ENCODE measurements at regions not wholly inside any gene's neighbourhood (a gene's known extent, or its start where the extent isn't known, plus 50 kb on each side); places are given as distances from the start of the nearest gene placed in this dataset.

DNA sequence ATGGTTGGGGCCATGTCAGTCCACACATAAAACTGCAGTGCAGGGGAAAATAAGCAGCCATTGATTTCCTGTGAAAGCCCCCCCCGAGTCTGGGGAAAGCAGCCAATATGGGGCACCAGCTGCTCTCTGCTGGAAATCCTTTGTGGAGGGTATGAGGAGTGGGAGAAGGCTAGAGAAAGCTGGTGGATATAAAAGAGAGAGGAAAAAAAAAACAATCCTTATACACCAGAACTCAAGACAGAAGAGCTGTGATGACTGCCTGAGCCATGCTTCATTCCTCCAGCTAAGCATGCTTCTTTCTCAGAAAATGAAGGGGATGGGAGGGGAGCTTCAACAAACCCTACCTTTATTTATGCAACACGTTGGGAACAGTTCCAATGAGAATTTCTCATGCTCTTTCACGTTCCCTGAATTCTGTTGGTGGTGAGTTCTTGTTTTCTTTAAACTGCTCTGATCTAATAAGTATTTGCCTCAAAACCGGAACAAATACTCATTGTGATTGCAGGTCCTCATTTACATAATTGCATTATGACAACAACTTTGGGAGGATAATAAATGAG lies 688.0 kb upstream of the SEMA6A start:
- H3K4me1 Mint-ChIP-seq (ENCODE audit: insufficient read depth, unreplicated experiment) = peaks cover 22% of the 10 kb centered on the region
- CTCF ChIA-PET = interaction anchor here (0.6 to 1.5 kb wide), 3 partner anchors 21 to 1700 kb away, joined by 3 to 4 read pairs (median 3); no protein-coding TSS in a partner anchor
- intact Hi-C loops (cut with micrococcal nuclease) = no loop called here

DNA sequence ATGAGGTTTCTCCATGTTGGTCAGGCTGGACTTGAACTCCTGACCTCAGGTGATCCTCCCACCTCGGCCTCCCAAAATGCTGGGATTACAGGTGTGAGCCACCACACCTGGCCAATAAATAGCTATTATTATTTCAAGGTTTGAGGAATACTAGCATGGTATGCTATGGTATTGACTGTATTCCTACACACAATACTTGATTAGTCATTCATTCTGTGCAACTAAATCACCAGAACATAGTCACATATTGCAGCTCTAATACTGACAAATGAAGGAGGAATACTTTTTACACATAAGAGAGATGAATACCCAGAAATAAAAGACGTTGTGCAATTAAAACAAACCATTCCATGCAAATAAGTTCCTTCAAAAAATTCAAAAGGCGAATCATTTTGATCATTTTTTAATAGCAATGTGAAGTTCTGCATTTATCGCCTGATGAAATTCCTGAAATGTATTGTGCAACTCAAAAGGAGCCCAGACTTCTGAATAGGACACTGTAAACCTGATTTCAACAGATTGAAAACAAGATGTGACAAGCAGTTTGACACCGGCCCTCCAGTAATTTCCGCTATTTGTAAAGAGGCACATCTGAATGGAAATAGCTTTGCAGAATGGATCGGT lies 687.4 kb upstream of the SEMA6A start:
- intact Hi-C loops (cut with micrococcal nuclease) = no loop called here
- TF ChIP-seq, protein P1, sequence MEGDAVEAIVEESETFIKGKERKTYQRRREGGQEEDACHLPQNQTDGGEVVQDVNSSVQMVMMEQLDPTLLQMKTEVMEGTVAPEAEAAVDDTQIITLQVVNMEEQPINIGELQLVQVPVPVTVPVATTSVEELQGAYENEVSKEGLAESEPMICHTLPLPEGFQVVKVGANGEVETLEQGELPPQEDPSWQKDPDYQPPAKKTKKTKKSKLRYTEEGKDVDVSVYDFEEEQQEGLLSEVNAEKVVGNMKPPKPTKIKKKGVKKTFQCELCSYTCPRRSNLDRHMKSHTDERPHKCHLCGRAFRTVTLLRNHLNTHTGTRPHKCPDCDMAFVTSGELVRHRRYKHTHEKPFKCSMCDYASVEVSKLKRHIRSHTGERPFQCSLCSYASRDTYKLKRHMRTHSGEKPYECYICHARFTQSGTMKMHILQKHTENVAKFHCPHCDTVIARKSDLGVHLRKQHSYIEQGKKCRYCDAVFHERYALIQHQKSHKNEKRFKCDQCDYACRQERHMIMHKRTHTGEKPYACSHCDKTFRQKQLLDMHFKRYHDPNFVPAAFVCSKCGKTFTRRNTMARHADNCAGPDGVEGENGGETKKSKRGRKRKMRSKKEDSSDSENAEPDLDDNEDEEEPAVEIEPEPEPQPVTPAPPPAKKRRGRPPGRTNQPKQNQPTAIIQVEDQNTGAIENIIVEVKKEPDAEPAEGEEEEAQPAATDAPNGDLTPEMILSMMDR (IDR thresholded peaks at IDR 0.05; ENCODE audit: unreplicated experiment) = no peak
- no TSS peak for BruUV-seq (replicated peaks)
- Mint-ChIP-seq H3K9me3 (ENCODE audit: unreplicated experiment) (no peaks in the 10 kb centered on the region), H3K27me3 (ENCODE audit: insufficient read depth, unreplicated experiment) (no peaks in the 10 kb centered on the region), H3K4me3 (ENCODE audit: unreplicated experiment) (peak overlapping the region; percentile 50), H3K36me3 (ENCODE audit: insufficient read depth, unreplicated experiment) (no peaks in the 10 kb centered on the region), H3K4me1 (ENCODE audit: insufficient read depth, unreplicated experiment) (peaks cover 22% of the 10 kb centered on the region), H3K27ac (ENCODE audit: low read depth, unreplicated experiment) (peak overlapping the region; percentile 16)
- peak; percentile 84 for DNase-seq (ENCODE audit: unreplicated experiment)
- ChIA-PET CTCF (interaction anchor here (1.5 kb wide), 1 partner anchor 73 kb away, joined by 4 read pairs; no protein-coding TSS in a partner anchor), POLR2A (interaction anchor here (0.9 to 1.6 kb wide), 2 partner anchors 9 to 687 kb away, joined by 3 to 7 read pairs; partner anchors contain the start of gene SEMA6A)

More for the DNA sequence above, 688.0 kb upstream of the SEMA6A start:
- peak; percentile 76 for DNase-seq (ENCODE audit: unreplicated experiment)
- peak overlapping the region; percentile 16 for H3K27ac Mint-ChIP-seq (ENCODE audit: low read depth, unreplicated experiment)
- no peaks in the 10 kb centered on the region for H3K9me3 Mint-ChIP-seq (ENCODE audit: unreplicated experiment)
- H3K4me3 Mint-ChIP-seq (ENCODE audit: unreplicated experiment) = peak overlapping the region; percentile 50
- H3K27me3 Mint-ChIP-seq (ENCODE audit: insufficient read depth, unreplicated experiment) = no peaks in the 10 kb centered on the region
- no TSS peak for BruUV-seq (replicated peaks)
- H3K36me3 Mint-ChIP-seq (ENCODE audit: insufficient read depth, unreplicated experiment) = no peaks in the 10 kb centered on the region
- POLR2A ChIA-PET = interaction anchor here (1.6 kb wide), 1 partner anchor 688 kb away, joined by 7 read pairs; the partner anchor contains the start of gene SEMA6A
- TF ChIP-seq, protein P1 (IDR thresholded peaks at IDR 0.05; ENCODE audit: unreplicated experiment) = no peak

DNA sequence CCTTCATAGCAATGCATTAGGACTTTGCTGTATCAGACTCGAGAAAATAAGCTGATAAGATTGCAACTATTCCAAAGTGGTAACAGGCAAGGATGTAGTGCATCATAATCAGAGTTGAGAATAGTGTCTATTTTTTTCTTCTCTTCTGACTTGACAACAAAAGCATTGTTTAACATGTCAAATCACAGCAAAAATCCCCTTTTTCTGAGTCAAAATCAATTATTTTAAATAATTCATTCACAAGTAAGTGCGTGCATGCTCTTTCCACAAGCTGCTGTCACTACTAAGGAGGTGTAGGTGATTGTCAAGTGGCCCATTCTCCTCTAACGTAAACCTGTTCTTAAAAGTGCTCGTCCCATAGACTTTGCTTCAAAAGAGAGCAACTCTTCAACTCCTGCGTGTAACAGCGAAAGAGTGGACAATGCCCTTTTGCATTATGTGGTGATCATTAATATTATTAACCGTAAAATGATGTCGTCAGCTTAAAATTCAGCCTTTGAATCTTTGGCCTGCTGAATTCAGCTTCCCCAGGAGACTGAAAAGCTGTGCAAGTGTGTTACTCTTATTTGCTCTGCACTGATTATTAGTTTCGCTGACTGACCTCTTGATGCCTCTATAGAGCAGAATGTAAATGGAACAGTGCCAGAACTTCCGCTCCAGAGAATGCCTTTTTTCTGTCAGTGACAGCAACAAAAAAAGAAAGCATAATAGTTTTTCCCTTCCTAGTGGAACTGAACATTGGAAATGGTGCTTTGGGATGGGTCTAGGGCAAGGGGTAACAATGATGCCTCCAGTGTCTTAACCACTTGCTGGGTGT lies 680.8 kb upstream of the SEMA6A start:
- ChIA-PET POLR2A (interaction anchor here (1.5 kb wide), 1 partner anchor 9 kb away, joined by 4 read pairs; no protein-coding TSS in a partner anchor), CTCF (no interaction called here)
- no peak overlapping the region for H3K27ac Mint-ChIP-seq (ENCODE audit: low read depth, unreplicated experiment)
- no peaks in the 10 kb centered on the region for H3K36me3 Mint-ChIP-seq (ENCODE audit: insufficient read depth, unreplicated experiment)
- no peaks in the 10 kb centered on the region for H3K27me3 Mint-ChIP-seq (ENCODE audit: insufficient read depth, unreplicated experiment)
- intact Hi-C loops (cut with micrococcal nuclease) = no loop called here
- H3K4me3 Mint-ChIP-seq (ENCODE audit: unreplicated experiment) = no peak overlapping the region
- BruUV-seq (replicated peaks) = no TSS peak
- DNase-seq (ENCODE audit: unreplicated experiment) = no peak
- no peaks in the 10 kb centered on the region for H3K9me3 Mint-ChIP-seq (ENCODE audit: unreplicated experiment)
- TF ChIP-seq, protein P1 (IDR thresholded peaks at IDR 0.05; ENCODE audit: unreplicated experiment) = no peak
- H3K4me1 Mint-ChIP-seq (ENCODE audit: insufficient read depth, unreplicated experiment) = no peaks in the 10 kb centered on the region

DNA sequence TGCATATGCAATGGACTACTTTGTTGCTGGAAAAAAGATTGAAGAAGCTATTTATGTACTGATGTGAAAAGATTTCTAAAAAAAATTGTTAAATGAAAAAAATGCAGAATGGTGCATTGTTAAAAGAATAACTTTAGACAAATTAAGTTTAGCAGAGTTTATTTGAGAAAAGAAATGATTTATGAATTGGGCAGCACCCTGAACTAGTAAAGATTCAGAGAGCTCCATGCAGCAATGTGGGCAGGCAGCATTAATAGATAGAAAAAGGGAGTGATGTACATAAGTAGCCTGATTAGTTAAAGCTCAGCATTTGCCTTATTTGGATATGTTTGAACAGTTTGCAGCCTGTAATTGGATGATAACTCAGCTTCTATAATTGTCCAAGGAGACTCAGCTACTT lies 677.9 kb upstream of the SEMA6A start:
- Mint-ChIP-seq H3K4me1 (ENCODE audit: insufficient read depth, unreplicated experiment) (no peaks in the 10 kb centered on the region), H3K27ac (ENCODE audit: low read depth, unreplicated experiment) (no peak overlapping the region), H3K4me3 (ENCODE audit: unreplicated experiment) (no peak overlapping the region), H3K27me3 (ENCODE audit: insufficient read depth, unreplicated experiment) (no peaks in the 10 kb centered on the region), H3K36me3 (ENCODE audit: insufficient read depth, unreplicated experiment) (no peaks in the 10 kb centered on the region), H3K9me3 (ENCODE audit: unreplicated experiment) (no peaks in the 10 kb centered on the region)
- CTCF ChIA-PET = no interaction called here
- intact Hi-C loops (cut with micrococcal nuclease) = no loop called here
- POLR2A ChIA-PET = interaction anchor here (0.9 kb wide), 1 partner anchor 9 kb away, joined by 3 read pairs; no protein-coding TSS in a partner anchor
- DNase-seq (ENCODE audit: unreplicated experiment) = no peak
- TF ChIP-seq, protein P1 (IDR thresholded peaks at IDR 0.05; ENCODE audit: unreplicated experiment) = no peak
- no TSS peak for BruUV-seq (replicated peaks)
